Glomerular visceral epithelial cell (primary cell): ENCODE measurements at regions not wholly inside any gene's neighbourhood (a gene's known extent, or its start where the extent isn't known, plus 50 kb on each side); places are given as distances from the start of the nearest gene placed in this dataset.

Experiments
- DNase-seq: peaks from one replicate; pipeline ENCODE4 v3.0.0-alpha.2; 2016; ENCODE audit errors: extremely low spot score

GRCh38 chrX:20432048-20432447, 165.3 kb upstream of the RPS6KA3 start:
- peak; percentile 57 for DNase-seq

GRCh38 chrX:20431486-20431885, 164.8 kb upstream of the RPS6KA3 start:
- no peak for DNase-seq

GRCh38 chrX:20427173-20427770, 160.6 kb upstream of the RPS6KA3 start:
- no peak for DNase-seq

GRCh38 chrX:20421697-20422096, 155.0 kb upstream of the RPS6KA3 start:
- DNase-seq, result no peak

- DNase-seq, result no peak
These were observed 154.6 kb upstream of the RPS6KA3 start for GRCh38 chrX:20421275-20421674.

GRCh38 chrX:20420058-20420457, 153.3 kb upstream of the RPS6KA3 start:
- no peak for DNase-seq

GRCh38 chrX:20418379-20419150, 151.9 kb upstream of the RPS6KA3 start:
- DNase-seq, result no peak

GRCh38 chrX:20414762-20415445, 148.2 kb upstream of the RPS6KA3 start:
- DNase-seq, result no peak

GRCh38 chrX:20414066-20414465, 147.4 kb upstream of the RPS6KA3 start:
- DNase-seq, result no peak

- DNase-seq, result no peak
These were observed 146.3 kb upstream of the RPS6KA3 start for GRCh38 chrX:20412871-20413486.

- DNase-seq, result no peak
These were observed 143.8 kb upstream of the RPS6KA3 start for GRCh38 chrX:20410540-20410939.

GRCh38 chrX:20409991-20410390, 143.3 kb upstream of the RPS6KA3 start:
- DNase-seq, result no peak

- DNase-seq, result no peak
These were observed 136.2 kb upstream of the RPS6KA3 start for GRCh38 chrX:20402956-20403355.

GRCh38 chrX:20399728-20400414, 133.2 kb upstream of the RPS6KA3 start:
- no peak for DNase-seq

- no peak for DNase-seq
These were observed 130.9 kb upstream of the RPS6KA3 start for GRCh38 chrX:20397587-20397986.

GRCh38 chrX:20394451-20394850, 127.7 kb upstream of the RPS6KA3 start:
- DNase-seq, result no peak

GRCh38 chrX:20393944-20394343, 127.2 kb upstream of the RPS6KA3 start:
- DNase-seq, result no peak

- DNase-seq, result no peak
These were observed 121.9 kb upstream of the RPS6KA3 start for GRCh38 chrX:20388594-20388993.

- DNase-seq, result no peak
These were observed 116.8 kb upstream of the RPS6KA3 start for GRCh38 chrX:20383477-20383876.

- DNase-seq, result peak; percentile 3
These were observed 116.0 kb upstream of the RPS6KA3 start for GRCh38 chrX:20382518-20383297.

GRCh38 chrX:20382082-20382481, 115.4 kb upstream of the RPS6KA3 start:
- DNase-seq, result no peak
